Frontal cortex (tissue), 3 donors: ENCODE measurements at regions not wholly inside any gene's neighbourhood (a gene's known extent, or its start where the extent isn't known, plus 50 kb on each side); places are given as distances from the start of the nearest gene placed in this dataset.

Source experiments
- DNase-seq, 2 donors: peaks; one replicate each; pipeline ENCODE4 v3.0.0; 2012; ENCODE audit warnings: low spot score in 2 of 2
- FAIRE-seq: peaks from 2 replicates; lab custom pipeline; 2012; peaks lifted over from hg19 to GRCh38; lab: Jason Lieb, UNC
- donor health status: control.
- donor health status: control.
- donor health status: control.

GRCh38 chr17:79387783-79388182, 223.1 kb downstream of the RBFOX3 start:
- DNase-seq (no peak), FAIRE-seq (no peak)

GRCh38 chr17:79385962-79386563, 224.8 kb downstream of the RBFOX3 start:
- FAIRE-seq (no peak), DNase-seq (no peak)

GRCh38 chr17:79382313-79382712, 228.5 kb downstream of the RBFOX3 start:
- no peak for DNase-seq
- no peak for FAIRE-seq

- FAIRE-seq, result no peak
Observed at GRCh38 chr17:79379700-79380445, 231.0 kb downstream of the RBFOX3 start.

GRCh38 chr17:79377230-79377786, 233.5 kb downstream of the RBFOX3 start:
- no peak for DNase-seq

More at GRCh38 chr17:79379700-79380445, 231.0 kb downstream of the RBFOX3 start:
- DNase-seq, result no peak

GRCh38 chr17:79374807-79375206, 236.0 kb downstream of the RBFOX3 start:
- DNase-seq, result no peak
- FAIRE-seq, result no peak

More at GRCh38 chr17:79377230-79377786, 233.5 kb downstream of the RBFOX3 start:
- FAIRE-seq, result no peak

- no peak for FAIRE-seq
- no peak for DNase-seq
Observed at GRCh38 chr17:79374087-79374689, 236.7 kb downstream of the RBFOX3 start.

GRCh38 chr17:79372470-79373238, 238.2 kb downstream of the RBFOX3 start:
- no peak for FAIRE-seq

GRCh38 chr17:79371984-79372383, 238.9 kb downstream of the RBFOX3 start:
- DNase-seq (no peak), FAIRE-seq (no peak)

More at GRCh38 chr17:79372470-79373238, 238.2 kb downstream of the RBFOX3 start:
- no peak for DNase-seq

GRCh38 chr17:79370594-79370993, 240.3 kb downstream of the RBFOX3 start:
- no peak for FAIRE-seq
- DNase-seq, result no peak

- FAIRE-seq (no peak), DNase-seq (no peak)
Observed at GRCh38 chr17:79370126-79370525, 240.7 kb downstream of the RBFOX3 start.

GRCh38 chr17:79369532-79369931, 241.3 kb downstream of the RBFOX3 start:
- DNase-seq (no peak), FAIRE-seq (no peak)

- no peak for FAIRE-seq
Observed at GRCh38 chr17:79369001-79369400, 241.8 kb downstream of the RBFOX3 start.

GRCh38 chr17:79368521-79368920, 242.3 kb downstream of the RBFOX3 start:
- DNase-seq (no peak), FAIRE-seq (no peak)

More at GRCh38 chr17:79369001-79369400, 241.8 kb downstream of the RBFOX3 start:
- DNase-seq, result no peak

- DNase-seq (no peak), FAIRE-seq (no peak)
Observed at GRCh38 chr17:79366988-79367571, 243.8 kb downstream of the RBFOX3 start.

GRCh38 chr17:79365836-79366770, 244.7 kb downstream of the RBFOX3 start:
- DNase-seq (no peak), FAIRE-seq (no peak)

GRCh38 chr17:79365351-79365750, 245.5 kb downstream of the RBFOX3 start:
- DNase-seq (no peak), FAIRE-seq (no peak)

- FAIRE-seq (no peak), DNase-seq (no peak)
Observed at GRCh38 chr17:79364315-79365094, 246.3 kb downstream of the RBFOX3 start.
